ENCODE measurements at regions not wholly inside any gene's neighbourhood (a gene's known extent, or its start where the extent isn't known, plus 50 kb on each side); places are given as distances from the start of the nearest gene placed in this dataset.

DNA sequence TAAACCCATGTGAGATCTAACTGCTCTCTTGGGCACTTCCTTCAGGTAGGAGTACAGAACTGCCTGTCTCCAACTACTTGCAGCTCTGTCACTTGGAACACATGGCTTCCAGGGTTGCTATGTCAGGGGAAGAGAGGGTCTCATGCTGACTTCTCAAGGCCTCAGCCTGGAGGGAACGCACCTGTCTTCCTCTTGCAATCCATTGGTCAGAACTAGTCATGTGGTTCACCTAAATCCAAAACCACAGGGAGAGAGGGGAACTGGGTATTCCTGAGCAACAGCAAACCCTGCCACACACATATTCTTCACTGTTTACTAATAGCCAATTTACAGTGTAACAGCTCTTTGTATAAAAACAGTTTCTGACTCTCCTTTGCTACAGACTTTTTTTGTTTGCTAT is 206.1 kb downstream of the KCNJ2 start:
- TF ChIP-seq CTCF (conservative IDR thresholded peaks at IDR 0.05) = no peak
- no peak for TF ChIP-seq EZH2 (IDR thresholded peaks at IDR 0.05; ENCODE audit: low read depth)

Measured in PC-9 (cell line).